Astrocyte of the cerebellum (primary cell): ENCODE measurements at regions not wholly inside any gene's neighbourhood (a gene's known extent, or its start where the extent isn't known, plus 50 kb on each side); places are given as distances from the start of the nearest gene placed in this dataset.

Source experiments
- DNase-seq: peaks from one replicate; pipeline ENCODE4 v3.0.0-alpha.2; 2011; ENCODE audit warnings: low read depth
- H3K4me3 ChIP-seq: 2 replicates; pipeline ENCODE4 v1.5.1; 2011; ENCODE audit warnings: mild to moderate bottlenecking, low read depth, low read length, moderate library complexity
- in situ Hi-C: cut with HindIII; loops from 2 replicates; pipeline ENCODE4 v1.10.0; 2017; ENCODE audit warnings: low sequenced_read_pairs
- TF ChIP-seq, protein P1 (sequence below): IDR thresholded peaks from 2 replicates; pipeline ENCODE4 v1.5.1; 2012; ENCODE audit warnings: low read length, low read depth, moderate library complexity, mild to moderate bottlenecking; ENCODE audit errors: missing control alignments

DNA sequence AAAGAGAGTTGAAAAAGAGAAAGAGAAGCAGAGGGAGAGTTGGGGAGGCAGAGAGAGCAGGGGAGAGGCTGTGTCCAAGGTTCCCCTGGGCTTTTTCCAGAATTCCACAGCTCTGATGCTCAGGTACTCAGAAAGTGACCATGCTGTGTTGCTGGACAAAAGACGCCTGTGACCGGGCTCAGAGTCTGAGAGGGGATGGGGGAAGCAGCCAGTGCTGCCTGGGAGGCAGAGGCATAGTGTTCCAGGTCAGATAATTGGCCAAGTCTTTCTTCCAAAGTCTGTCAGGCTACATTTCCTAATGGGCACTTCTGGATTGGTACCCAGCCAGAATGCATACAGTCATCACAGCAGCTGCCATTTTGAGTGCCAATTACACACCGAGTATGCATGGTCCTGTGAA lies 86.1 kb downstream of the PTPRS start:
- no peak overlapping the region for H3K4me3 ChIP-seq
- DNase-seq: no peak
- in situ Hi-C loops: loop anchor here (10.0 kb wide), 3 partner anchors 50 to 330 kb away; partner anchors contain the start of gene PTPRS
- TF ChIP-seq, protein P1, sequence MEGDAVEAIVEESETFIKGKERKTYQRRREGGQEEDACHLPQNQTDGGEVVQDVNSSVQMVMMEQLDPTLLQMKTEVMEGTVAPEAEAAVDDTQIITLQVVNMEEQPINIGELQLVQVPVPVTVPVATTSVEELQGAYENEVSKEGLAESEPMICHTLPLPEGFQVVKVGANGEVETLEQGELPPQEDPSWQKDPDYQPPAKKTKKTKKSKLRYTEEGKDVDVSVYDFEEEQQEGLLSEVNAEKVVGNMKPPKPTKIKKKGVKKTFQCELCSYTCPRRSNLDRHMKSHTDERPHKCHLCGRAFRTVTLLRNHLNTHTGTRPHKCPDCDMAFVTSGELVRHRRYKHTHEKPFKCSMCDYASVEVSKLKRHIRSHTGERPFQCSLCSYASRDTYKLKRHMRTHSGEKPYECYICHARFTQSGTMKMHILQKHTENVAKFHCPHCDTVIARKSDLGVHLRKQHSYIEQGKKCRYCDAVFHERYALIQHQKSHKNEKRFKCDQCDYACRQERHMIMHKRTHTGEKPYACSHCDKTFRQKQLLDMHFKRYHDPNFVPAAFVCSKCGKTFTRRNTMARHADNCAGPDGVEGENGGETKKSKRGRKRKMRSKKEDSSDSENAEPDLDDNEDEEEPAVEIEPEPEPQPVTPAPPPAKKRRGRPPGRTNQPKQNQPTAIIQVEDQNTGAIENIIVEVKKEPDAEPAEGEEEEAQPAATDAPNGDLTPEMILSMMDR: no peak

DNA sequence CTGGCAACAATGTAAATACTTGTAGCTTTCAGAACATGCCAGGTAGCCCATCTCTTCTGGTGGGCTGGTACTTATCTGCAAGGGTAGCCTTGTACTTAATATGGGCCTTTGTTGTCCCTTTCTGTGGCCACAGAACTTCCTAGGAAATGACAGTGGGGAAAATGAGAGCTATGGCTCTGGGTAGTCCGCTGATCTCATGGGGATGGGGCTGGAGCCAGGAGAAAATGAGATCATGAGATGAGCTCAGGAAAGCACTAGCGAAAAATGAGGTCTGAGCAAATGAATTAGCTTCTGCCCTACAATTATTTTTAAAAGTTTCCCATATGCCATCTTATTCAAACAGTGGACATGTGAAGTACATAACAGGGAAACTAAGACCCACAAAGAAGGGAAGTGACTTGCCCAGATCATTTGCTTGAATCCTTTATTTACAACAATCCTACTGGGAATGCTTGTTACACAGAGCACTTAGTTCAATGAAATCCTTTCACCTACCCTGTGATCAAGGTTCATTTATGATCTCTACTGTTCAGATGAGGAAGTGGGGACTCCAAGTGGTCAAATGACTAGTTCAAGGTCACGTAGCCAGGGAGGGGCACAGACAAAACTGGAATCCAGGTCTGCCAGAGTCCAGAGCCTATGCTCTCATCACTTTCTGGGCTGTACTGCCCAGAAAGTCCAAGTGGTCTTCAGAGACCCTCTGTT lies 87.1 kb downstream of the PTPRS start:
- DNase-seq: no peak
- in situ Hi-C loops: loop anchor here (10.0 kb wide), 3 partner anchors 49 to 331 kb away; partner anchors contain the start of gene PTPRS
- H3K4me3 ChIP-seq: no peak overlapping the region
- TF ChIP-seq, protein P1: no peak

DNA sequence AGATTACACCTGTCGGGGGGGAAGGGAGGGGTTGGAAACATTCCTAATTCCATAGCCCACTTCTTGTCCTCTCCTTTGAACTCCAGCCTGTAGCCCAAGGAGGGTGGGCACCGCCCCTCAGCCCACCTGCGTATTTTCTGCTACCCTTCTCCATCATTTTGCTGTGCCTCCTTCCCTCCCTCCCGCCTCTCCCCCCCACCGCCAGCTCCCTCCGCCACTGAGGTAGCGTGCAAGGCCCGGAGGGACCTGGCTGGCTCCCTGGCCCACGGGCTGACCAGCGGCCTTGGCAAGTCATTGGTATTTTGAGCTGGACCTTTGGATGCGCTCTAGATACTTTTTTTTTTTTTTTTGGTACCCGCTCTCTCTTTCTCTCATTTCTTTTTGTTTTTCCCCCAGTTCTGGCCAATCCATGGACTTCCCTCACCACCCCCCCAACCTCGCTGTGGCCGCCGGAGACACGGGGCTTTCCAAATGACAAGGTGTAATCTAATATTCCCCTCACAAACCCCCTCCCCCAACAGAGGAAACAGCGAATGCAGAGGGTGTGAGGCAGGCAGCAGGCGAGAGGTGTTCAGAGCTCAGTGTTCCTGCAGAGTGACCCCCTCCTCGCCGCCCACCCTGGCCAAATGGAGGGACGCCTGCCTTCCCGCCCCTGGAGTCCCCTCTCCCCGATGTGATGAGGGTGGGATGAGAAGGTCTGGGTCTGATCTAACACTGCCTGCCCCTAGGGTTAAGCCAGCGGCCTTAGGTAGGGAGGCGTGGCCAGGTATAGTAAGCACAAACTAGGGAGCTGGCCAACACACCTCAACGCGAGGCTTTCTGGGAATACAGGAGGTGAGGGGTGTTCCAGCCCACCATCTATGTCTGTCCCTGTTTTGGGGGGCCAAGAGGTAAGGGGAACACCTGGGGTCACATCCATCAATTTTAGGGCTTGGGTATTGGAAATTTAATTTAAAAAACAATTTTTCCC lies 89.2 kb downstream of the PTPRS start:
- in situ Hi-C loops: loop anchor here (10.0 kb wide), 3 partner anchors 47 to 333 kb away; partner anchors contain the start of gene PTPRS
- TF ChIP-seq, protein P1: no peak
- DNase-seq: no peak
- no peak overlapping the region for H3K4me3 ChIP-seq

DNA sequence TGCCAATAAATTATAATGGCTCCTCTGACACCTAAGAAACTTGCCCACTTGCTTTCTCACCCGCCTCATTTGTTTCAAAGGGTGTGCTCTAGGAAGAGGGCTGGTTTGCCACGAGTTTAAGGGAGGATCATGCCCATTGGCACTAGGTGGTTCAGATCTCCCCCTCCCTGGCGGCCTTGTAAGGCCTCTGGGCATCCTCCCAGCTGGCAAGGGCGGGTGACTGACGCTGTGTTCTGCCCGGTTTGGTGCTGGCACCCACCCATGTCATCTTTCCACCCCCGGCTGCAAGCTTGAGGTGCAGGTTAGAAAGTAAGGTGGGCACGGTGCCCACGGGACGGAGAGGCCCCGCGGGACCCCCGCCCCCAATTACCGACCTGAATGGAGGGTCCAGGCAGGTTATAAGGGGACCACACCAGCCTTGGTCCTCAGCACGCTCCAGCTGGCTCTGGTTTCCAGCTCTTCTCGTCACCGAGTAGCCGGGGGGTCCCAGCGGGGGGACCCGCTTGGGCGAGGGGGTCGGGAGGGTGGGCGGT lies 90.4 kb downstream of the PTPRS start:
- in situ Hi-C loops: loop anchor here (10.0 kb wide), 3 partner anchors 45 to 335 kb away; partner anchors contain the start of gene PTPRS

DNA sequence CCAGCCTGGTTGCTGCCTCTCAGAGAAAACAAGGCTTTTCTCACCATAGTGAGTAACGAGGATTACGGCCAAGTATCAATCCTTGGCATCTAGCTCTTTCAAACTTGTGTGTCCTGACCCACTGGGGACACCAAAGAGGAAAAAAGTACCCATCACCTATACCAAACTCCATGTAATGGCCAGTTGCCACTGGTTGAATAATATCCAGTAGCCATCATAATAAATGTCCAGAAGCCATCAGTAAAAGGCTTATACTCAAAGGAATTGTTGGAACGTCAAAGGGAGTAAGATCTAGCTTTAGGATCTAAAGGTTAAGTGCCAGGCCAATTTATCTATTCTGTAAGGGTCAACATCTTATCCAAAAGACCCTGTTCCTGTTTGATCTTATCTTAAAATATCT lies 91.1 kb downstream of the PTPRS start:
- no peak overlapping the region for H3K4me3 ChIP-seq
- TF ChIP-seq, protein P1: no peak
- in situ Hi-C loops: no loop called here

More for the DNA sequence above, 90.4 kb downstream of the PTPRS start:
- no peak overlapping the region for H3K4me3 ChIP-seq
- DNase-seq: no peak
- TF ChIP-seq, protein P1: no peak

More for the DNA sequence above, 91.1 kb downstream of the PTPRS start:
- DNase-seq: no peak
